Fibroblast of skin of right quadriceps (primary cell): ENCODE measurements at regions not wholly inside any gene's neighbourhood (a gene's known extent, or its start where the extent isn't known, plus 50 kb on each side); places are given as distances from the start of the nearest gene placed in this dataset.
"Not testable (repeated sequence)": the region's sequence is repeated elsewhere in the genome, so short reads cannot be mapped to it uniquely, and the experiment has no call there.

Source experiments
- DNase-seq: peaks from one replicate; pipeline ENCODE4 v3.0.0-alpha.2; 2013

GRCh38 chr16:33913601-33914000, 454.2 kb downstream of the TP53TG3F start:
- not testable (repeated sequence) for DNase-seq

GRCh38 chr16:33920761-33921545, 461.5 kb downstream of the TP53TG3F start:
- DNase-seq = not testable (repeated sequence)

GRCh38 chr16:33922914-33923313, 463.5 kb downstream of the TP53TG3F start:
- DNase-seq = not testable (repeated sequence)

GRCh38 chr16:33928026-33928425, 468.6 kb downstream of the TP53TG3F start:
- not testable (repeated sequence) for DNase-seq

GRCh38 chr16:33932191-33932590, 472.8 kb downstream of the TP53TG3F start:
- DNase-seq = not testable (repeated sequence)

- DNase-seq = not testable (repeated sequence)
Observed at GRCh38 chr16:33933039-33933438, 473.6 kb downstream of the TP53TG3F start.

- DNase-seq = not testable (repeated sequence)
Observed at GRCh38 chr16:33935766-33936165, 476.4 kb downstream of the TP53TG3F start.

- not testable (repeated sequence) for DNase-seq
Observed at GRCh38 chr16:33938097-33938496, 478.7 kb downstream of the TP53TG3F start.

GRCh38 chr16:33961536-33961935, 502.1 kb downstream of the TP53TG3F start:
- not testable (repeated sequence) for DNase-seq

- DNase-seq = not testable (repeated sequence)
Observed at GRCh38 chr16:33965534-33965933, 506.1 kb downstream of the TP53TG3F start.

GRCh38 chr16:33966855-33967254, 507.4 kb downstream of the TP53TG3F start:
- DNase-seq = not testable (repeated sequence)

- not testable (repeated sequence) for DNase-seq
Observed at GRCh38 chr16:33974557-33974956, 515.1 kb downstream of the TP53TG3F start.

- not testable (repeated sequence) for DNase-seq
Observed at GRCh38 chr16:33975744-33976143, 516.3 kb downstream of the TP53TG3F start.

GRCh38 chr16:33976521-33976920, 517.1 kb downstream of the TP53TG3F start:
- DNase-seq = not testable (repeated sequence)

- not testable (repeated sequence) for DNase-seq
Observed at GRCh38 chr16:33978784-33979183, 519.4 kb downstream of the TP53TG3F start.

- not testable (repeated sequence) for DNase-seq
Observed at GRCh38 chr16:33979613-33980012, 520.2 kb downstream of the TP53TG3F start.

GRCh38 chr16:33980736-33981135, 521.3 kb downstream of the TP53TG3F start:
- not testable (repeated sequence) for DNase-seq

- DNase-seq = not testable (repeated sequence)
Observed at GRCh38 chr16:33984428-33984827, 525.0 kb downstream of the TP53TG3F start.

- not testable (repeated sequence) for DNase-seq
Observed at GRCh38 chr16:33986521-33986920, 527.1 kb downstream of the TP53TG3F start.

GRCh38 chr16:33987348-33987963, 528.0 kb downstream of the TP53TG3F start:
- not testable (repeated sequence) for DNase-seq

- not testable (repeated sequence) for DNase-seq
Observed at GRCh38 chr16:33988012-33988411, 528.6 kb downstream of the TP53TG3F start.

GRCh38 chr16:33990488-33990887, 531.1 kb downstream of the TP53TG3F start:
- DNase-seq = not testable (repeated sequence)

GRCh38 chr16:33992513-33993177, 533.2 kb downstream of the TP53TG3F start:
- DNase-seq = not testable (repeated sequence)
